H1 (cell line): ENCODE measurements at regions not wholly inside any gene's neighbourhood (a gene's known extent, or its start where the extent isn't known, plus 50 kb on each side); places are given as distances from the start of the nearest gene placed in this dataset.

Experiments used
- CTCF ChIA-PET: fragments of 300-600 bp; sonication (Branson Sonifier 250); formaldehyde crosslinking; loops from one replicate; lab custom pipeline; 2021; ENCODE audit not compliant: partially characterized antibody; lab: Charles Lee
- POLR2A ChIA-PET: fragments of 300-600 bp; sonication (Branson Sonifier 250); formaldehyde crosslinking; loops from one replicate; lab custom pipeline; 2021; ENCODE audit warnings: inconsistent platforms; ENCODE audit not compliant: partially characterized antibody; lab: Charles Lee
- DNase-seq, 2 experiments: peaks; one replicate each; pipeline versions ENCODE4 v3.0.0 to v3.0.0-alpha.2; 2010 to 2022; ENCODE audit warnings: low spot score in 2 of 2, low read depth in 1 of 2, mixed read lengths in 1 of 2
- FAIRE-seq: peaks from 2 replicates; lab custom pipeline; 2011; peaks lifted over from hg19 to GRCh38; lab: Jason Lieb, UNC
- H2AFZ ChIP-seq: 2 replicates; pipeline ENCODE4 v1.8.1; 2012; ENCODE audit warnings: low read length, inconsistent platforms
- H2AK5ac ChIP-seq: 2 replicates; pipeline ENCODE4 v1.6.1; 2013; ENCODE audit warnings: low read depth, low read length
- H2BK120ac ChIP-seq: replicated peaks from 2 replicates; pipeline ENCODE3; 2013; ENCODE audit warnings: low read depth, low read length, inconsistent platforms
- H2BK12ac ChIP-seq: 2 replicates; pipeline ENCODE4 v1.6.1; 2013; ENCODE audit warnings: low read depth, low read length
- H2BK15ac ChIP-seq: 2 replicates; pipeline ENCODE4 v1.6.1; 2013; ENCODE audit warnings: low read length
- H2BK20ac ChIP-seq: 2 replicates; pipeline ENCODE4 v1.6.1; 2013; ENCODE audit warnings: low read length
- H2BK5ac ChIP-seq: 2 replicates; pipeline ENCODE4 v1.6.1; 2013; ENCODE audit warnings: low read depth, low read length
- H3K14ac ChIP-seq: 2 replicates; pipeline ENCODE4 v1.6.1; 2013; ENCODE audit warnings: inconsistent platforms; ENCODE audit not compliant: insufficient read length
- H3K18ac ChIP-seq: 2 replicates; pipeline ENCODE4 v1.6.1; 2013; ENCODE audit warnings: low read length; ENCODE audit errors: extremely low read depth
- H3K23ac ChIP-seq: 2 replicates; pipeline ENCODE4 v1.6.1; 2013; ENCODE audit warnings: inconsistent platforms; ENCODE audit not compliant: insufficient read length
- H3K23me2 ChIP-seq: 2 replicates; pipeline ENCODE4 v1.6.1; 2013; ENCODE audit warnings: low read depth, low read length
- H3K27ac ChIP-seq: 2 replicates; pipeline ENCODE4 v1.6.1; 2011; ENCODE audit warnings: low read depth, low read length, inconsistent platforms
- H3K27me3 ChIP-seq, 4 experiments: replicated peaks in 1 of 4; 1 replicate in 1 of 4; 2 replicates in 3 of 4; pipeline versions ENCODE4 v1.6.1 to v1.8.1; 2011 to 2013; ENCODE audit warnings: low read length in 3 of 4, mild to moderate bottlenecking in 3 of 4, inconsistent platforms in 2 of 4, mixed read lengths in 2 of 4, moderate library complexity in 1 of 4; ENCODE audit not compliant: control insufficient read depth in 3 of 4, insufficient read depth in 3 of 4; ENCODE audit errors: extremely low read depth in 1 of 4
- H3K36me3 ChIP-seq, 4 experiments: 2 replicates each; pipeline versions ENCODE4 v1.6.1 to v1.8.1; 2011 to 2013; ENCODE audit warnings: mild to moderate bottlenecking in 4 of 4, low read length in 3 of 4, moderate library complexity in 2 of 4, control low read depth in 1 of 4, inconsistent platforms in 1 of 4; ENCODE audit not compliant: insufficient read depth in 4 of 4, control insufficient read depth in 2 of 4
- H3K4ac ChIP-seq: replicated peaks from 2 replicates; pipeline ENCODE3; 2013; ENCODE audit warnings: low read length, low read depth, mixed read lengths, inconsistent platforms; ENCODE audit not compliant: insufficient read length
- H3K4me1 ChIP-seq, 4 experiments: replicated peaks in 1 of 4; 1 replicate in 1 of 4; 2 replicates in 3 of 4; pipeline versions ENCODE4 v1.6.1 to v1.8.1; 2011 to 2013; ENCODE audit warnings: low read length in 3 of 4, inconsistent platforms in 2 of 4, mixed read lengths in 1 of 4; ENCODE audit not compliant: insufficient read depth in 4 of 4, control insufficient read depth in 3 of 4
- H3K4me2 ChIP-seq, 2 experiments: 2 replicates each; pipeline versions ENCODE4 v1.6.1 to v1.8.1; 2011 to 2013; ENCODE audit warnings: low read depth in 2 of 2, low read length in 2 of 2, control low read depth in 1 of 2, inconsistent platforms in 1 of 2, mild to moderate bottlenecking in 1 of 2; ENCODE audit not compliant: insufficient read depth in 1 of 2
- H3K4me3 ChIP-seq, 4 experiments: fragments of 200-600, 300-600 bp in 1 of 4; sonication (generic), shearing (Covaris generic), sonication (Bioruptor Twin) in 1 of 4; 2 replicates each; pipeline versions ENCODE4 v1.5.1 to v1.8.1; 2011 to 2016; ENCODE audit warnings: low read length in 4 of 4, low read depth in 3 of 4, control low read depth in 2 of 4, inconsistent platforms in 2 of 4, mild to moderate bottlenecking in 2 of 4, mixed read lengths in 1 of 4, moderate library complexity in 1 of 4; ENCODE audit not compliant: insufficient read depth in 2 of 4; ENCODE audit errors: extremely low read depth in 1 of 4
- H3K56ac ChIP-seq: replicated peaks from 2 replicates; pipeline ENCODE3; 2013; ENCODE audit warnings: low read depth, mild to moderate bottlenecking, mixed read lengths, low read length, inconsistent platforms; ENCODE audit not compliant: insufficient read length
- H3K79me1 ChIP-seq: 2 replicates; pipeline ENCODE4 v1.6.1; 2013; ENCODE audit warnings: low read depth, low read length, control low read depth
- H3K79me2 ChIP-seq, 2 experiments: 2 replicates each; pipeline versions ENCODE4 v1.6.1 to v1.8.1; 2012 to 2013; ENCODE audit warnings: low read length in 2 of 2, mild to moderate bottlenecking in 2 of 2, inconsistent platforms in 1 of 2; ENCODE audit not compliant: insufficient read depth in 2 of 2, control insufficient read depth in 1 of 2
- H3K9ac ChIP-seq, 4 experiments: replicated peaks in 1 of 4; 1 replicate in 1 of 4; 2 replicates in 3 of 4; pipeline versions ENCODE4 v1.6.1 to v1.8.1; 2011 to 2013; ENCODE audit warnings: low read depth in 3 of 4, low read length in 3 of 4, control low read depth in 2 of 4, mild to moderate bottlenecking in 2 of 4, moderate library complexity in 2 of 4, inconsistent platforms in 1 of 4; ENCODE audit errors: extremely low read depth in 1 of 4
- H3K9me3 ChIP-seq, 2 experiments: 2 replicates each; pipeline versions ENCODE4 v1.6.1 to v1.8.1; 2012 to 2013; ENCODE audit warnings: mild to moderate bottlenecking in 2 of 2, moderate library complexity in 2 of 2, control low read depth in 1 of 2, inconsistent platforms in 1 of 2, low read depth in 1 of 2, low read length in 1 of 2, mixed read lengths in 1 of 2; ENCODE audit not compliant: insufficient read depth in 2 of 2
- H4K20me1 ChIP-seq, 2 experiments: replicated peaks in 1 of 2; 2 replicates each; pipeline versions ENCODE3 to v1.8.1; 2011 to 2013; ENCODE audit warnings: inconsistent platforms in 2 of 2, low read length in 2 of 2, mild to moderate bottlenecking in 1 of 2; ENCODE audit not compliant: insufficient read depth in 2 of 2, control insufficient read depth in 1 of 2
- H4K5ac ChIP-seq: 2 replicates; pipeline ENCODE4 v1.6.1; 2013; ENCODE audit warnings: low read length, low read depth, mixed read lengths, inconsistent platforms; ENCODE audit not compliant: insufficient read length
- H4K8ac ChIP-seq: 2 replicates; pipeline ENCODE4 v1.8.0; 2013; ENCODE audit warnings: mild to moderate bottlenecking, moderate library complexity, low read length, inconsistent platforms; ENCODE audit not compliant: insufficient read depth; ENCODE audit errors: extremely low read depth
- H4K91ac ChIP-seq: replicated peaks from 2 replicates; pipeline ENCODE3; 2013; ENCODE audit warnings: low read length, mixed read lengths, inconsistent platforms; ENCODE audit not compliant: insufficient read length
- ATF2 ChIP-seq: IDR thresholded peaks from 2 replicates; pipeline ENCODE4 v1.6.1; 2012; ENCODE audit warnings: low read length, inconsistent platforms
- CEBPB ChIP-seq: IDR thresholded peaks from 2 replicates; pipeline ENCODE4 v1.6.1; 2012; ENCODE audit warnings: low read depth, low read length
- GTF2F1 ChIP-seq: IDR thresholded peaks from 2 replicates; pipeline ENCODE4 v1.6.1; 2012; ENCODE audit warnings: low read depth, low read length, improper control_type of control experiment, borderline replicate concordance
- POLR2AphosphoS5 ChIP-seq: IDR thresholded peaks from 2 replicates; pipeline ENCODE4 v1.6.1; 2011; ENCODE audit warnings: low read depth, low read length
- SIN3A ChIP-seq, 2 experiments: IDR thresholded peaks in 1 of 2; conservative IDR thresholded peaks in 1 of 2; 2 replicates each; pipeline ENCODE4 v1.6.1; 2011 to 2012; ENCODE audit warnings: low read length in 2 of 2, improper control_type of control experiment in 1 of 2, low read depth in 1 of 2, mild to moderate bottlenecking in 1 of 2
- SP2 ChIP-seq: IDR thresholded peaks from 2 replicates; pipeline ENCODE4 v1.6.1; 2012; ENCODE audit warnings: mild to moderate bottlenecking, low read length, inconsistent platforms
- WGBS, 2 experiments: shearing (Covaris generic) in 1 of 2; methylation state at CpG; one replicate each; pipeline versions ENCODE4 v1.1.6 to v1.1.7; 2013 to 2015; ENCODE audit warnings: low lambda C conversion rate in 2 of 2, mixed read lengths in 2 of 2, inconsistent platforms in 1 of 2, low coverage in 1 of 2, missing lambda C conversion rate in 1 of 2; ENCODE audit not compliant: insufficient replicate concordance in 2 of 2, insufficient coverage in 1 of 2, insufficient read length in 1 of 2; ENCODE audit errors: extremely low coverage in 1 of 2, missing lambda C conversion rate in 1 of 2; 5-methylcytosine and 5-hydroxymethylcytosine counted together
- TF ChIP-seq, protein P1 (sequence below): IDR thresholded peaks from 2 replicates; pipeline ENCODE4 v1.6.1; 2011; ENCODE audit warnings: low read depth, mild to moderate bottlenecking, low read length; ENCODE audit not compliant: insufficient read depth

- no peak overlapping the region for H3K4me3 ChIP-seq
- no peaks in the 10 kb centered on the region for H3K79me1 ChIP-seq
- 91% methylated on average over 7 of the region's 7 CpGs; no CpG with 5 or more reads in 1 of the 2 experiments for WGBS, 2 experiments
- no peak for DNase-seq
- no peak for FAIRE-seq
- H3K18ac ChIP-seq = no peak overlapping the region
- CTCF ChIA-PET = no interaction called here
- no peak overlapping the region for H3K4ac ChIP-seq
- H3K4me1 ChIP-seq = no peaks in the 10 kb centered on the region
- H3K79me2 ChIP-seq = no peaks in the 10 kb centered on the region
- no peak overlapping the region for H4K8ac ChIP-seq
- no peaks in the 10 kb centered on the region for H3K23me2 ChIP-seq
- H3K9ac ChIP-seq = no peak overlapping the region
- POLR2A ChIA-PET = interaction anchor here (0.6 kb wide), 1 partner anchor 269 kb away, joined by 3 read pairs; no protein-coding TSS in a partner anchor
- no peaks in the 10 kb centered on the region for H3K36me3 ChIP-seq
- no peak overlapping the region for H3K4me2 ChIP-seq
- H3K14ac ChIP-seq = no peak overlapping the region
- no peak overlapping the region for H3K56ac ChIP-seq
- no peak overlapping the region for H2BK120ac ChIP-seq
- no peak overlapping the region for H4K5ac ChIP-seq
- H3K27ac ChIP-seq = no peak overlapping the region
- no peak overlapping the region for H2BK20ac ChIP-seq
- H2BK12ac ChIP-seq = no peak overlapping the region
- no peaks in the 10 kb centered on the region for H4K20me1 ChIP-seq
- TF ChIP-seq, protein P1, sequence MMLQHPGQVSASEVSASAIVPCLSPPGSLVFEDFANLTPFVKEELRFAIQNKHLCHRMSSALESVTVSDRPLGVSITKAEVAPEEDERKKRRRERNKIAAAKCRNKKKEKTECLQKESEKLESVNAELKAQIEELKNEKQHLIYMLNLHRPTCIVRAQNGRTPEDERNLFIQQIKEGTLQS = no peak
- TF ChIP-seq SIN3A (conservative IDR thresholded peaks at IDR 0.05 in 1 of 2, IDR thresholded peaks at IDR 0.05 in 1 of 2; ENCODE audit: low read depth in 1 of 2, low read length in 2 of 2) (no peak), GTF2F1 (no peak), ATF2 (no peak), SP2 (no peak), CEBPB (no peak), POLR2AphosphoS5 (no peak)
- H2BK5ac ChIP-seq = no peak overlapping the region; the same call in 1 of the 2 replicates
- H2AFZ ChIP-seq = 0 out of 2 replicates have a peak overlapping the region, but pooled peaks have one; percentile 63
- H3K23ac ChIP-seq = no peak overlapping the region
- H3K27me3 ChIP-seq = no peaks in the 10 kb centered on the region
- no peak overlapping the region for H4K91ac ChIP-seq
- H2BK15ac ChIP-seq = no peak overlapping the region
- H3K9me3 ChIP-seq = no peaks in the 10 kb centered on the region
- H2AK5ac ChIP-seq = no peak overlapping the region
These were observed 439.3 kb upstream of the DAB2 start for GRCh38 chr5:39863926-39864552.
